Ascending aorta (tissue), 2 donors: ENCODE measurements at regions not wholly inside any gene's neighbourhood (a gene's known extent, or its start where the extent isn't known, plus 50 kb on each side); places are given as distances from the start of the nearest gene placed in this dataset.

Experiments used
- DNase-seq, 2 donors: peaks; one replicate each; pipeline ENCODE4 v3.0.0-alpha.2; 2019; ENCODE audit warnings: low spot score in 2 of 2
- H3K27ac ChIP-seq, 2 donors: fragments of 200-600 bp; sonication (generic); one replicate each; pipeline ENCODE4 v1.5.1; 2016 to 2017; ENCODE audit warnings: mild to moderate bottlenecking in 1 of 2
- H3K27me3 ChIP-seq: fragments of 200-600 bp; sonication (generic); one replicate; pipeline ENCODE4 v1.5.1; 2017
- H3K36me3 ChIP-seq, 2 donors: fragments of 200-600 bp; sonication (generic); one replicate each; pipeline ENCODE4 v1.5.1; 2016
- H3K4me1 ChIP-seq, 2 donors: fragments of 200-600 bp; sonication (generic); one replicate each; pipeline ENCODE4 v1.5.1; 2016 to 2017; ENCODE audit warnings: mild to moderate bottlenecking in 1 of 2
- H3K4me3 ChIP-seq, 2 donors: fragments of 200-600 bp; sonication (generic); one replicate each; pipeline ENCODE4 v1.5.1; 2016 to 2017; ENCODE audit warnings: mild to moderate bottlenecking in 1 of 2
- H3K9me3 ChIP-seq, 2 donors: fragments of 200-600 bp; sonication (generic); one replicate each; pipeline ENCODE4 v1.5.1; 2016
- CTCF ChIP-seq, 3 experiments: fragments of 200-600 bp in 2 of 3; fragments of 450-650 bp in 1 of 3; sonication (generic) in 2 of 3; IDR thresholded peaks; one replicate each; pipeline ENCODE4 v1.5.1; 2016 to 2019; ENCODE audit warnings: antibody characterized with exemption in 3 of 3, mild to moderate bottlenecking in 1 of 3, moderate library complexity in 1 of 3
- intact Hi-C: fragments of 100-400 bp; cut with DNase I; formaldehyde crosslinking; loops from one replicate; pipeline ENCODE4 v1.15.1; 2023

DNA sequence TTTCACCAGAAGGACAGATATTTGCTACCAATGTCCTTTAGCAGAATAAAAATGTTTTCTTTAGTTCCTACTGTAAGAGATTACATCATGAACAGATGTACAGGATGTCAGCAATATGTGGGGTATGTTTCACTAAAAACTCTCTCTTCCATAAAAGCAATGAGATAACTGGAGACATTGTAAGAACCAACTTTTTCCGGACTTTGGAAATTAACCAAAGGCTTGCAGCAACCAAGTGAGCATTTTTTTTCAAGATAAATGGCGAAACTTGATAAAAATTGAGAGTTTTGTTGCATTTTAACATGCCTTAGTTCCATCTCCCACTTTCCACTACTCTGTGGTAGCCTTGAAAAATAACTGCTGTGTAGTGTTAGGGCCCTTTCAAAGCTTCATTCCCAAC, 429.8 kb upstream of the CDH2 start:
- no peak for TF ChIP-seq CTCF (IDR thresholded peaks at IDR 0.05)
- intact Hi-C loops, result no loop called here
- H3K36me3 ChIP-seq, result no peaks in the 10 kb centered on the region

DNA sequence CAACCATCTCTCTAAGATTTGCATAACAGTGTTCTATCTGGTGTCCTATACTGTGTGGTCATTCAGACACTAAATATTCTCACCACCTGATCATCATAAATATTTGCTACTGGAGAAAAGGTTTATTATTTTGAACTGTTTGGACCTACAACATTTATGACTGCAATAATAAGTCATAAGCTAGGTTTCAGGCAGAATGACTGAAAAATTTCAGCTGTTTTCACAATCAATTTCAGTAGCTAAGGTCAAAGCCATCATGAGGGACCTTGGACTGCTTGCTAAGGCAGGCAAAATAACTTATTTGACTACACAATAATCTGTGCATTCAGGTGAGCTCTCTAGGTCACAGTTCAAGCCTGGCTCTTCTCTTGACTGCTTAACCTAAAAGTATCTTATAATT, 425.5 kb upstream of the CDH2 start:
- H3K27ac ChIP-seq, result no peak overlapping the region
- no peak overlapping the region for H3K4me3 ChIP-seq
- H3K9me3 ChIP-seq, result peaks cover 0 to 16% of the 10 kb centered on the region in 2 donors
- no peak for DNase-seq
- H3K36me3 ChIP-seq, result no peaks in the 10 kb centered on the region
- intact Hi-C loops, result no loop called here
- no peak for TF ChIP-seq CTCF (IDR thresholded peaks at IDR 0.05)
- H3K27me3 ChIP-seq, result no peaks in the 10 kb centered on the region
- no peaks in the 10 kb centered on the region for H3K4me1 ChIP-seq

More for the DNA sequence above, 429.8 kb upstream of the CDH2 start:
- Histone ChIP-seq H3K4me1 (no peaks in the 10 kb centered on the region), H3K4me3 (no peak overlapping the region), H3K27me3 (no peaks in the 10 kb centered on the region), H3K27ac (no peak overlapping the region), H3K9me3 (no peaks in the 10 kb centered on the region)
- DNase-seq, result no peak

GRCh38 chr18:28594034-28594433, 417.1 kb upstream of the CDH2 start:
- peaks cover 0 to 2% of the 10 kb centered on the region in 2 donors for H3K9me3 ChIP-seq
- DNase-seq, result no peak
- no peak overlapping the region for H3K4me3 ChIP-seq

GRCh38 chr18:28588884-28589549, 412.1 kb upstream of the CDH2 start:
- Histone ChIP-seq H3K27me3 (no peaks in the 10 kb centered on the region), H3K4me1 (no peaks in the 10 kb centered on the region), H3K27ac (no peak overlapping the region), H3K9me3 (no peaks in the 10 kb centered on the region), H3K4me3 (no peak overlapping the region), H3K36me3 (no peaks in the 10 kb centered on the region)
- no peak for TF ChIP-seq CTCF (IDR thresholded peaks at IDR 0.05)
- intact Hi-C loops, result no loop called here
- DNase-seq, result no peak

More at GRCh38 chr18:28594034-28594433, 417.1 kb upstream of the CDH2 start:
- intact Hi-C loops, result no loop called here
- no peaks in the 10 kb centered on the region for H3K36me3 ChIP-seq
- H3K4me1 ChIP-seq, result no peaks in the 10 kb centered on the region
- TF ChIP-seq CTCF (IDR thresholded peaks at IDR 0.05), result no peak
- no peak overlapping the region for H3K27ac ChIP-seq
- no peaks in the 10 kb centered on the region for H3K27me3 ChIP-seq

GRCh38 chr18:28584731-28585130, 407.8 kb upstream of the CDH2 start:
- DNase-seq, result no peak
- no peaks in the 10 kb centered on the region for H3K9me3 ChIP-seq
- no peaks in the 10 kb centered on the region for H3K4me1 ChIP-seq
- H3K27me3 ChIP-seq, result no peaks in the 10 kb centered on the region
- intact Hi-C loops, result no loop called here
- H3K4me3 ChIP-seq, result no peak overlapping the region
- no peak for TF ChIP-seq CTCF (IDR thresholded peaks at IDR 0.05)
- H3K27ac ChIP-seq, result no peak overlapping the region
- no peaks in the 10 kb centered on the region for H3K36me3 ChIP-seq

DNA sequence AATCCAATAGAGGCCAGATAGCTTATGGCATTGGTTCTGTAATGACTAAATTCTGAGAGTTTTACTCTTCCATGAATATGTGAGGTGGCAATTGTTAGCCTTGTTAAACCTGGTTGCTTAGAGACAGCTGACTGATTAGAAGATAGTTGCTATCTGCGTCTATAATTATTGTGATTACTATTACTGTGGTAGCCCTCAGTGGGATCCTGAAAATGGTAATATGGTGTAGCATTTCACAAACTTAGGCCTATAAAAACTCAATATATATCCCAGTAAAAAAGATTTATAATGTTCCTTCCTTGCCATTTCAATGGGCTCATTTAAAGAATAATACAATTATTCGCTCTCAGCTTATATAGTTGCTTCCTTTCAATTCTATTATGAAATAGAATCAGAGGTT, 405.8 kb upstream of the CDH2 start:
- no peak overlapping the region for H3K4me3 ChIP-seq
- no peaks in the 10 kb centered on the region for H3K27me3 ChIP-seq
- DNase-seq, result no peak
- H3K9me3 ChIP-seq, result no peaks in the 10 kb centered on the region
- intact Hi-C loops, result no loop called here
- no peak for TF ChIP-seq CTCF (IDR thresholded peaks at IDR 0.05)
- no peak overlapping the region for H3K27ac ChIP-seq
- H3K36me3 ChIP-seq, result no peaks in the 10 kb centered on the region
- no peaks in the 10 kb centered on the region for H3K4me1 ChIP-seq
